DMS 273 treated with DMSO at 0.1 percent for 48 hours (cell line): ENCODE measurements at regions not wholly inside any gene's neighbourhood (a gene's known extent, or its start where the extent isn't known, plus 50 kb on each side); places are given as distances from the start of the nearest gene placed in this dataset.

Experiments used
- DNase-seq: peaks from one replicate; lab custom pipeline; 2025; lab: John Stamatoyannopoulos, UW

DNA sequence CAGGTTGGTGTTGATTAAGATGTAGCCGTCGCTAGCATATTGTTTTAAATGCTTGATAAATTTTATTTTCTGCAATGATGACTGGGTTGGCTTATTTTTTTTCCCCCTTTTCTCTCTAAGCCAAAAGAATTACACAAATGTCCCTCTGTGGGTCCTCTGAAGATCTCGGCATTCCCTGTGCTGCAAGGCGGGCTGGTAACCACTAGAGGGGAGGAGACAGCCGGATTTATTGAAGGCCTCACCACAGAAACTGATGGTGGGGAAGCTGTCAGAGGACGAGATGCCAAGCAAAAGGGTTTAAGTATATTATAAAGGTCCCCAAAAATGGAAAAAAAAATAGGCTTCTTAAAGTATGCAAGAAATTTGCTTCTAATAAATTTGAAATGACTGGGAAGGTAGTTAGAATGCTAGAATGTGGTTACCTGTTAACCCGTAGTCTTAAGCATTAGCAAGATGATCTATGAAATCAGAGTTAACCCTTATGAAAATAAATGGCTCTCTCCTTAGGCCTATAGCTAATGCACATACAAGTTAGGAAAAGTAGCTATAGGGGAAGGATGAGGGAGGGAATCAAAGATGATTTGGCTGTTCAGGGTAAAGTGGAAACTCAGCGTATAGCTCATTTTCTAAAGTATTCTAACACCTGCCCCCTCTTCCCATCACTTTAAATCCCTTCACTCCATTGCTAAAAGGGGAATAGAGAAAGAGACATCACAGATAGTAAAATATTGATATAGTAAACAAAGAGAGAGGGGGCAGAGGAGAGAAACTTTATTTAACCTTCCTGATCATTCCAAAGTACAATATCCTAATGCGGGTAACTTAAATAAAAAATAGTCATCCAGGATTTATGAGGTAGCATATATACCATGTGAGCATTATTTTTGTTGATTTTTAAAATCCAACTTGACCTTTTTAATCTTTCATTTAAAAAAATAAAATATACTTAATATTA, 894.5 kb upstream of the POU3F3 start:
- DNase-seq: no peak

DNA sequence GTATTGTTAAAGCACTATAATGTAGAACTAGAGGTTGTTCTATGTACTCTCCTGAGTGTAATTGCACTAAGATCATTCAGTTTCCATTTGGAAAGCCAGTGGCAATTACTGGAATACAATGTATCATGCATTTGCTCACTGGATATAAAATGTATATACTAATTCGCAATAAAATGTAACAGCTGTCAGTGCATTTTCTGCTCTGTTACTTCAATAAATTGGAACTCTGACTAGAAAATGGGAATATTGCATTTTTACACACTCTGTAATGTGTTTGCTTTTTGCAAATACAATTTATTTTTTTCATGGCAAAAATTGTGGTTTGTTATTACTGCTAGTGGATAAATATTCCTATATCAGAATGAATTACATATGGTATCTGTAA, 893.8 kb upstream of the POU3F3 start:
- no peak for DNase-seq

DNA sequence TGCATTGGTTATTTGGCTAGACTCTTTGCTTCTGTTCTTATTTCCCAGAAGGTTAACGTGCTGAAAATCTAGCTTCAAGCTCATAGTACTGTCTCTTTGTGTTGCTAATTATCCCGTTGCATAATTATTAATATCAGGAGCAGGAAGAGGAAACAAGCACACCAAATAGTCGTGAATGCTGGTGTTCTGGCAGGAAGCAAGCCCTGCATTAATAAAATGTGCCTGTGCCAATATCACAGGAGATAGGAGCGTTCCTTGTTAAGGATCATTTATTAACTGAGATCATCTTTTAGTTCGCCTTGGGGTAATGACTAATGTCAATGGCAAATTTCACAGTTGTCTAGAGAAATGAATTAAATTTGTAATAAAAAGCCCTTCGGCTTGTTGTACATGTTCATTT, 893.0 kb upstream of the POU3F3 start:
- DNase-seq: no peak

DNA sequence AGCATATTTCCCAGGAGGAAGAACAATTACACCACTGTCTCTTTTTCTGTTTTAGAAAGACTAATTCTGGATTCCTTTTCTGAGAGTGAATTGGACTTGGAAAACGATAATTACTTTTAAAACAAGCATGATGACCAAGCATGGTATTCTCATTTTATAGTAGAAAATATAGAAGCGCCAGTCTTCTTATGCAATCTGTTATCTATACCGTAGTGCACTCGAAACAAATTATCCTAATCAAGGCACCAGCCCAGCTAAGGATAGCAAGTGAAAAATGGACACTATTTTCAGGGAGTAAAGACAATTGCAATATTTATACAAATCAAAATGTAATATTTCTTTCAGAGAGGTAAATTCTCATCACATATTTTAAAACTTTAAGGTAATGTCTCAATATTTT, 892.1 kb upstream of the POU3F3 start:
- DNase-seq: no peak

DNA sequence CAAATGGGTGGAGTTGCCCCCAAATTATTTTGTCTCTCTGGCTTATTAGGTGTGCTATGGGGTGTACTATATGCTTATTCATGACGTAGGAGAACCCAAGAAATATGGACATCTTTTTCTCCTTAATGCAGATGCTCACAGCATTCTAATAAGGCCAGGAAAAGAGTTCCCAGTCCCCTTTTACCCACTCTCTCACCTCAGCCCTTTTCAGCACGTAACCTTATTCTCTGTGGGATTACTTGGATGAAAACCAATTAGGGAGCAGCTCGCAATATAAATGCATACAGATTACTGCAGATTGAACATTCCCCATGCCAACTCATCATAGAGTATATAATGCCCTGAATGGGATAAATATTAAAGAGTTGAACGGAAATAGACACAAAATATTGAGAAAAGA, 891.2 kb upstream of the POU3F3 start:
- no peak for DNase-seq

DNA sequence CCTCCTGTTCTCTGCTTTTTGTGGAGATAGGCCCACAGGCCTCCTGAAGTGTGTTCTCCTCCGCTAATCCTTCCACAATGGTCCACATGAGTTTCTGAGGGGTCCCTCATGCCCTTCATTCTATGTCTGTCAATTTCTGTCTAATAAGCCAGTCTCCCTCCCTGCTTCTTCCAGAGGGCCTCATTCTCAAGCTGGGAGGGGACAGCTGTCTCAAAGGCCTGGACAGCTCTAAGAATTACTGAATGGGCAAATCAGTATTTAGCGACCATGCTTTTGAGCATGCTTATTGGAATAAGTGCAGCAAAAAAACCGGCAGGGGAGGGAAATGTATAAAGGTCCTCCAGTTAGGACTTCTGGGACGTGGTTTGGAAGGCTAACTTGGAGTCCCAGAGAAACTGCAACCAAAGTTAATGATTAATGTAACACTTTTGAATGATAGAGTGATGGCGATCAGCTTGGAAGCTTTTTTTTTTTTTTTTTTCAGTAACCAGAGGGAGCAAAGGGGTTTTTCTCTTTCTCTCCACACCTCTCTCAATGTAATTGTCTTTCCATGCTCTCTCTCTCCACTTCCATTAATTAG, 890.7 kb upstream of the POU3F3 start:
- no peak for DNase-seq

- no peak for DNase-seq
These were observed 876.7 kb upstream of the POU3F3 start for GRCh38 chr2:103977241-103977640.

DNA sequence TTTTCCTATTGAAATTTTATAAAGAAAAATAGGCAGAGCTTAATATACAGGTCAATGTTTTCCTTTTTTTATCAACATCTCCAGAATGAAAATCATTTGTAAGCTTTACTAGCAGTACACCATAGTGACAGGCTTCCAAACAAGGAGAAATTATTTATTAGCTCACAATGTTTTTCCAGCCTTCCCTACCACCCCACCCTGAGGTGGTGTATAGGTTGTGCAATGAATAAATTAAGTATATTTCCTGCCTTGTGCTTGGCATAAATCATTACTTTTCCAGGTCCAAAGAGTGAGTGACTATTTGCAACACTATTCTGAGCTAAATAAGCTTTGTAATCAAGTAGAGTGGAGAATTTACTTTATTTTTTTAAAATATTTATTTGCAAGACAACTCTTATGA, 876.2 kb upstream of the POU3F3 start:
- no peak for DNase-seq

- no peak for DNase-seq
These were observed 873.5 kb upstream of the POU3F3 start for GRCh38 chr2:103980401-103980800.

- no peak for DNase-seq
These were observed 871.2 kb upstream of the POU3F3 start for GRCh38 chr2:103982691-103983090.

GRCh38 chr2:103986001-103986400, 867.9 kb upstream of the POU3F3 start:
- DNase-seq: no peak

DNA sequence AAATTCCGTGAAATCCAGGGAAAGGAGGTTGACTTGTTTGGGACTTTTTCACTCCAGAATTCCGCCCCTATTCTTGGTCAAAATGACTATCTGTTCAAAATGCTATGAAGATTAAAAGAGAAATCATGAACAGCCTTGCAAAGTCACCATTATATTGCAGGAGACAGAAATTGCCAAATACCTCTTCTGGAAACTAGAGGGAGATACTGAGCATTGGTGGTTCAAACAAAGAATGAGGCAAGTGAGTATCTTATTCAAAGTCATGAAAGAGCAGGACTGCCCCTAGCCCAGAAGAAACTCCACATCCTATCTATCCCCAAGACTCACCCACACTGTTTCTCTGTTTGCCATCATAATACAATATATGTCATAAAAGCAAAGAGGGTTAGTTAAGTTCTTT, 862.3 kb upstream of the POU3F3 start:
- DNase-seq: no peak

DNA sequence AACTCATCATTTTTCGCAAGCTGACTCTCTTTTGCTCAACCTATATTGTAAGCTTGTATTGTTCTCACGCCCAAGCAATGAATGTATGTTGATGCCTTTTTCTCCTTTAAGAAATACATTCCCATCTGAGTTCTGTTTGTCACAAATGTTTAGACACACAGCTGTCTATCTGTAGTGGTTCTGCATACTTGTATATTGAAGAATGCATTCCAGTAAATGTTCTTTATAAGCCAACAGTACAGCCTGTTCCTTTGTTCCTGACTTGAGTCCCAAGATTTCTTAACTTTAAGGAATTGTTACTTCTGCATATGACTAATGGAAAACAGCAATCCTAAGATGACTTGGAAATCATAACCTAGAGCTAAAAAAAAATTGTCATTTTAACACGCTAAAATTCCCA, 849.1 kb upstream of the POU3F3 start:
- DNase-seq: no peak

GRCh38 chr2:104016801-104017200, 837.1 kb upstream of the POU3F3 start:
- DNase-seq: no peak

DNA sequence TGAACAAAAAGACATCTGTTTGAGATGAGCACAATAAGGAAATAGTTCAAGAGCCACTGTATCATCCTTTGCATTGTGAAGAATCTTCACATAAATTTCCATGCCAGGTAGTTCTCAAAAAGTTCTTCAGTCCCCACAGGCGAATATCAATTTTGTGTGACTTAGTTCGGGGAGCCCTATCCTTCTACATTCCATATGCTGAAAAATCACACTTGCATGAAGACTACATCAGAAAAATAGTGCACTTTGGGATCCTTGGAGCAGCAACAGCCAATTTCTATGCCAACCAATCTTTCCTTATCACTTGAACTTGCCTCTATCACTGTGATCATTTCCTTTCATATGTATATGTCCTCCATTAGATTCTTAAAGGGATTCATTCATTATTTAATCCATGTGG, 830.6 kb upstream of the POU3F3 start:
- no peak for DNase-seq

- DNase-seq: no peak
These were observed 830.1 kb upstream of the POU3F3 start for GRCh38 chr2:104023765-104024164.

- no peak for DNase-seq
These were observed 828.6 kb upstream of the POU3F3 start for GRCh38 chr2:104025295-104025694.

- no peak for DNase-seq
These were observed 827.2 kb upstream of the POU3F3 start for GRCh38 chr2:104026725-104027124.

DNA sequence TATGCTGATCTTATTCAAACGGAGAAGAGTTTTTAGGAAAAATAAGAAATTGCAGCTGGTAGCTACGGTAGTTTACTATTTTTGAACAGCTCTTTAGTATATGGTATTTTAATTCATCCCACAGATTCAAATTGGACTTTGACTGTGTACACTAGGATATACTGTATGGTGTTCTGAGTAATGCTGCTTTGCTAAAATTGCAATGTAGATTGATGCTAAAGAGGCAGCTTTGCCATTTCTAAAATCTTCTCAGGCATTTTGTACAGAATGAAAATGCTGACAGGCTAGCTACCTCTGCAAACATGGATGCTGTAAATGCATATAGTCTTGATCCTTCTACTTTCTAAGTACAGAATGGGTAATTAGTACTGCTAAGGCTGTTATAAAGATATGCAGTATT, 826.6 kb upstream of the POU3F3 start:
- no peak for DNase-seq

DNA sequence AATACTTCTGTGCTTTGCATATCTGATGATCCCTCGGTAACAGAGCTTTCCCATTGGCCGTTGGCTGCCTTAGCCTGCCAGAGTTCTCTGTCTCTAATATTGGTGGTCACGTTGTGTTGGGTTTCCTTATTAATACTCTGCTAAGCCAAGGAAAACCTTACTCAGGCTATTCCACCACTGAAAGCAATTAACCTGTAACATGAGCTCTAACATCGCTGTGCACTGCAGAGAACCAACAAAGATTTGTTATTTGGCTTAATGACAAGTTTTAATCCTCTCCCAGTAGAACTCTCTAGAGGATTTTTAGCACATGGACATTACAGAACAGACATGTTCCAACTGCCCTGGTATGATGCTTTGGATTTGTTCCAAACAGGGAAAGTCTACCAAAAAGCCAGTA, 825.9 kb upstream of the POU3F3 start:
- DNase-seq: peak; percentile 70

DNA sequence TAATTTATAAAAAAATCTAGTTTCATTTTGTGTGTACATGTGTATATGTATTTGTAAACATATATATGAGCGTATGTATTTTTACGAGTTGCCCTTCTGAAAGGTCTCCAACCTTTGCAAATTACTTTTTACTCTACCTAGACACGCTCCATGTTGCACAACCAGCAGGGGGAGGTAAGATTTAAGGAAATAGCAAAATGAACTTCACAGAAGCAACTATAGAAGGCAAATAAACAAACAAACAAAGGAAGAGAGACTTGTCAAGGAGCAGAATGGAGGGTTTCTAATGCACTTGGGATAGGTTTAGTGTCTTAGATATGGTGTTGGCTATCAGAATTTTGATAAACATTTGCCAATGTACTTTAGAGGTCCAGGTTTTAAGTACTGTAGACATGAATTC, 820.5 kb upstream of the POU3F3 start:
- no peak for DNase-seq

GRCh38 chr2:104040771-104041170, 813.1 kb upstream of the POU3F3 start:
- no peak for DNase-seq

GRCh38 chr2:104041351-104041750, 812.6 kb upstream of the POU3F3 start:
- no peak for DNase-seq

DNA sequence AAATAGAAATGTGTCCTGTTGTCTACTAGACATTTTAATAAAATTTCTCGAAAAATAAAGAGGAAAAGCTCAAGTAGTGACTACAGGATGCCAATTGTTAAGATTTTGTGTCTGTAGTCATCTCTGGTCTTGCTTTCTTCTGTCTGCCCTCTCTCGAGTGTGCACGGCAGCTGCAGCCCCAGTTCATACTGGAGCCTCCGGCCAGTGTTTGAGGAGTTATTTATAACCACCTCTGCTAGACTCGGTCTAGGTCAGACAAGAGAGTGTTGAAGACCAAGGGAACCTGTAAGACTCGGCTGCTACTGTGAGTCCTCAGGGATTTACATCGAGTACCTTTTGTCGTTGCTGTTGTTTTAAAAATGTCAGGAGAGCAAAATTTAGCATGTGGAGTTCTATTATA, 810.1 kb upstream of the POU3F3 start:
- no peak for DNase-seq
